Omental fat pad (tissue), 3 donors: ENCODE measurements at regions not wholly inside any gene's neighbourhood (a gene's known extent, or its start where the extent isn't known, plus 50 kb on each side); places are given as distances from the start of the nearest gene placed in this dataset.
"Not testable (repeated sequence)": the region's sequence is repeated elsewhere in the genome, so short reads cannot be mapped to it uniquely, and the experiment has no call there.

Experiments
- ATAC-seq: fragments of 150-250 bp; one replicate; pipeline ENCODE4 v1.9.1; 2016; ENCODE audit warnings: mild to moderate bottlenecking, moderate library complexity; ENCODE audit not compliant: low FRiP score
- DNase-seq: peaks from one replicate; pipeline ENCODE4 v3.0.0-alpha.2; 2019; ENCODE audit warnings: low spot score
- TF ChIP-seq, protein P1 (sequence below), 3 donors: fragments of 450-650 bp; IDR thresholded peaks; one replicate each; pipeline ENCODE4 v1.5.1; 2016 to 2017; ENCODE audit warnings: antibody characterized with exemption in 3 of 3, mild to moderate bottlenecking in 3 of 3, moderate library complexity in 2 of 3

DNA sequence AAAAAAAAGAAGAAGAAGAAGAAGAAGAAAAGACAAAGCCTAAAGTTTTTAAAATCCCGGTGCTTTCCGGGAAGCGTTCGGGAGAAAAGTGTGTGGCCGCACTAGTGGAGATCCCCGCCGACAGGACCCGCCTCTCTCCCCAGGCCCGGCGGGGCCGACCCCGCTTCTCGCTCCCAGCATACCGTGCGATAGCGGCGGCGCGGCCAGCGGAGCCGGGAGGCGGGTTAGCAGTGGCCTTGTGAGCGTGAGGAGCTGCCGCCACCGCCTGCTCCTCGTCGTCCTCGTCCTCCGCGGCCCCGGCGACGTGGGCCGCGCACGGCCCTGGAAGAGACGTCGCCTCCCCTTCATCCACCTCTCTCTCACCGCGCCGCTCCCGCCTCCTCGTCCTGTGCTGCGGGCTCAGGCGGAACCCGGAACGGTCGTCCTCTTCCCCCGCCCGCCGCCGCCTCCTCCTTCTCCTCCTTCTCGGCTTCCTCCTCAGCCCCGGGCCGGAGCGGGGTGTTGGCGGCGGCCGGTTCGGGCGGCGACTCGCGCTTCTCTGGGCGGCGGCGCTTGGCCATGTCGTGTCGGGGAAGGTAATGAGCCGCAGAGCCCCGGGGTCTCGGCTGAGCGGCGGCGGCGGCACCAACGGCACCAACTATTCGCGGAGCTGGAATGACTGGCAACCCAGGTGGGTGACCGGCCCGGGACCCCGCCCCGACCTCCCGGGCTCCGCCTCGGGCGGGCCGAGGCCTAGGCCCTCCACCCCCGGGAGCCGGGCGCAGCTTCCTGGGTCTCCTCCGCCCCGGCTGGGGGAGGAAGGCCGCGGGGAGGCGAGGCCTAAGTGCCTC lies 62.6 kb upstream of the CDR2 start:
- DNase-seq: not testable (repeated sequence)
- ATAC-seq: peak; percentile 90

GRCh38 chr16:22436326-22436822 lies 62.0 kb upstream of the CDR2 start:
- not testable (repeated sequence) for DNase-seq
- peak; percentile 85 for ATAC-seq

DNA sequence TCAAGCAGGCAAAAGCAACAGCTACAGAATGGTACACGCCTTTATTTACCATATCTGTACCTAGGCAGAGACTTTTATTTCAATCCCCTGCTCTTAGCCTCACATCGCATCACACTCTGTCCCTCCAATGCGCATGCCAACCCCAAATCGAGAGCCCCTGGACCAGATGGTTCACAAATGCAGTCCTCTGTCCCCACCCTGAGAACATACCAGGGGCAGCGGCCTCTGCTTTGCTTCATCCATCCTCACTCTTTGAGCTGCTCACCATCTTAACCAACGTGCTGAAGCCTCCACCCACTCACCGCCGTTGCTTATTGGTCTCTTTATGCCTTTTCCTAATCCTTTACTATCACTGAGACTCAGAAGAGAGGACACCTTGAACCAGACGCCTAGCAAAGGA lies 56.9 kb upstream of the CDR2 start:
- DNase-seq, ATAC-seq: not testable (repeated sequence)

DNA sequence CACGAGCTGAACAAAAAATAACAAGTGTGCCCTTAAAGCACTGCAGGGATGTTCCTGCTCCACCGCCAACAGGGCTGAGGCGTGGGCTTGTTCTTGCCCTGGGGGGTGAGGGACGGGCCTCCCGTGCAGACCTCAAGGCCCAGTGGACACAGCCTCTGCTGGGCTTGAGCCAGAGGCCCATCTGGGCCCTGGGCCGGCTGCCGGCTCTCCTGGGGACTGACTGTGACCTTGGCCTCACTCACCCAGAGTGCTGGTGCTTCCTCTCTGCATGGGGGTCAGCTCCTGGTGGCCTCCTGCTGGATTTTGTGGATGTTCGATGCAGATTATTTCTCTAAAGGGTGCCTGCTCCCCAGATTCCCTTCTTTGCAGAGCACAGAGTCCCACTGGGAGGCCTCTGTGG lies 54.2 kb upstream of the CDR2 start:
- ATAC-seq (no peak), DNase-seq (no peak)
- TF ChIP-seq, protein P1, sequence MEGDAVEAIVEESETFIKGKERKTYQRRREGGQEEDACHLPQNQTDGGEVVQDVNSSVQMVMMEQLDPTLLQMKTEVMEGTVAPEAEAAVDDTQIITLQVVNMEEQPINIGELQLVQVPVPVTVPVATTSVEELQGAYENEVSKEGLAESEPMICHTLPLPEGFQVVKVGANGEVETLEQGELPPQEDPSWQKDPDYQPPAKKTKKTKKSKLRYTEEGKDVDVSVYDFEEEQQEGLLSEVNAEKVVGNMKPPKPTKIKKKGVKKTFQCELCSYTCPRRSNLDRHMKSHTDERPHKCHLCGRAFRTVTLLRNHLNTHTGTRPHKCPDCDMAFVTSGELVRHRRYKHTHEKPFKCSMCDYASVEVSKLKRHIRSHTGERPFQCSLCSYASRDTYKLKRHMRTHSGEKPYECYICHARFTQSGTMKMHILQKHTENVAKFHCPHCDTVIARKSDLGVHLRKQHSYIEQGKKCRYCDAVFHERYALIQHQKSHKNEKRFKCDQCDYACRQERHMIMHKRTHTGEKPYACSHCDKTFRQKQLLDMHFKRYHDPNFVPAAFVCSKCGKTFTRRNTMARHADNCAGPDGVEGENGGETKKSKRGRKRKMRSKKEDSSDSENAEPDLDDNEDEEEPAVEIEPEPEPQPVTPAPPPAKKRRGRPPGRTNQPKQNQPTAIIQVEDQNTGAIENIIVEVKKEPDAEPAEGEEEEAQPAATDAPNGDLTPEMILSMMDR (IDR thresholded peaks at IDR 0.05): no peak

GRCh38 chr16:22427556-22427955 lies 53.1 kb upstream of the CDR2 start:
- DNase-seq (no peak), ATAC-seq (no peak)
- TF ChIP-seq, protein P1 (IDR thresholded peaks at IDR 0.05): no peak

GRCh38 chr16:22425847-22426246 lies 51.4 kb upstream of the CDR2 start:
- no peak for ATAC-seq
- DNase-seq: no peak
- TF ChIP-seq, protein P1 (IDR thresholded peaks at IDR 0.05): no peak

DNA sequence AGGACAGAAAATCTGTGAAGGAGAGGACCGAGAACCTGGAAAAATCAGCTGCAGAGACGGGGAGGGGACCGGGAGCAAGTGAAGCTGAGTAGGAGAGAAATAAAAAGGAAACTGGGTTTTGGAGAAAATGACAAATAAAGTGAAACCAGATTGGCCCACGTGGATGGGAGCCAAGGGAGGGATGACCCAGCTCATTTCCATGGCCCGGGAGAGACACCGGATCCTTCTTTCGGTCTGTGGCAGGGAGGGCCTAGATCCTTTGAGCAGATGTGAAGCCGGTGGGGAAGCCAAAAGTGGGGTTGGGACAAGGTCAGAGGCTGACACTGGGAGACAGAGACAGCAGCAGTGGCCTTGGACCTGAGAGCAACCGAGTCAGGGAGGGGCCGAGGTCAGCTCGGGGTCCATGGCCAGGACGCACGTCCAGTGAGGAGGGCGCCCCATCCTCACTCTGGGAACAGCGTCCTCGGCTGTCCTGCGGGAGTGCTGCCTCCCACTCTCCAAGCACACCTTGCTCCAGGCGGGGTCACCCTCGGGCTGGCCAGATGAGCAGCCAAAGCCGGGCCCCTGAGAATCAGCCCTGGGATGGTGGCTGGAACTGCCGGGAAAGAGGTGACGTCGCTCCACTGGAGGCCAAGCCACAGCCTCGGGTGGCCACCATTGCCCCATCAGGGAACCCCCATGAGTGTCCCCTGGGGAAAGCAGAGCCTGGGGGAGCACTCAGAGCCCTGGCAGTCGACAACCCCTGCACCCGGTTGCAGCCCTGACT lies 50.8 kb upstream of the CDR2 start:
- DNase-seq (no peak), ATAC-seq (no peak)
- TF ChIP-seq, protein P1 (IDR thresholded peaks at IDR 0.05): no peak

- DNase-seq (no peak), ATAC-seq (no peak)
- TF ChIP-seq, protein P1 (IDR thresholded peaks at IDR 0.05): no peak
Measured at GRCh38 chr16:22424161-22424937, 49.9 kb upstream of the CDR2 start.
